ENCODE measurements at regions not wholly inside any gene's neighbourhood (a gene's known extent, or its start where the extent isn't known, plus 50 kb on each side); places are given as distances from the start of the nearest gene placed in this dataset.

DNA sequence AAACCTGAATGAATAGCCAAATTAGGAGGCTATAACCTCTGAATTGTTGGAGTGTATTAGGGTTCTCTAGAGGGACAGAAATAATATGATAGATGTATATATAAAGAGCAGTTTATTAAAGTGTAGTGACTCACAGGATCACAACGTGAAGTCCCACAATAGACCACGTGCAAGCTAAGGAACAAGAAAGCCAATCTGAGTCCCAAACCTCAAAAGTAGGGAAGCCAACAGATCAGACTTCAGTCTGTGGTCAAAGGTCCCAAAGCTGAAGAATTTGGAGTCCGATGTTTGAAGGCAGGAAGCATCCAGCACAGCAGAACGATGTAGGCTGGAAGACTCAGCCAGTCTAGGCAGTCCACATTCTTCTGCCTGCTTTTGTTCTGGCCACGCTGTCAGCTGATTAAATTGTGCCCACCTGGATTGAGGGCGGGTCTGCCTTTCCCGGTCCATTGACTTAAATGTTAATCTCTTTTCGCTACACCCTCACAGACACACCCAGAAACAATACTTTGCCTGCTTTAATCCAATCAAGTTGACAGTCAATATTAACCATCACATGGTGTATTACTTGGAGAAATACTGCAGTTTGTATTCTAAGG, 550.6 kb downstream of the CDH10 start:
- ATAC-seq (no peak), DNase-seq (ENCODE audit: extremely low read depth in 1 of 4, low spot score in 3 of 4) (no peak), FAIRE-seq (no peak)
- Histone ChIP-seq H3K27me3 (ENCODE audit: control insufficient read depth in 2 of 2, insufficient read depth in 2 of 2, low read length in 2 of 2) (no peaks in the 10 kb centered on the region), H3K27ac (ENCODE audit: extremely low read depth, low read depth, low read length) (no peak overlapping the region), H3K9ac (ENCODE audit: insufficient read depth in 1 of 2, low read depth in 2 of 2, low read length in 2 of 2) (no peak overlapping the region), H3K9me3 (replicated peaks; ENCODE audit: control insufficient read depth, insufficient read depth, low read depth, low read length) (no peaks in the 10 kb centered on the region), H3K4me3 (no peak overlapping the region), H3K36me3 (ENCODE audit: control insufficient read depth, insufficient read depth, low read length) (no peaks in the 10 kb centered on the region), H2AFZ (ENCODE audit: low read depth, low read length) (no peak overlapping the region), H4K20me1 (replicated peaks; ENCODE audit: control insufficient read depth, insufficient read depth, low read length) (no peaks in the 10 kb centered on the region), H3K4me1 (replicated peaks in 1 of 2; ENCODE audit: control insufficient read depth in 2 of 2, insufficient read depth in 2 of 2, low read length in 2 of 2) (no peaks in the 10 kb centered on the region), H3K9me1 (ENCODE audit: control insufficient read depth, insufficient read depth, low read length) (no peaks in the 10 kb centered on the region), H3K79me2 (ENCODE audit: control insufficient read depth, insufficient read depth, low read length) (no peaks in the 10 kb centered on the region), H3K4me2 (ENCODE audit: insufficient read depth, low read length) (no peak overlapping the region)
- TF ChIP-seq, protein P1, sequence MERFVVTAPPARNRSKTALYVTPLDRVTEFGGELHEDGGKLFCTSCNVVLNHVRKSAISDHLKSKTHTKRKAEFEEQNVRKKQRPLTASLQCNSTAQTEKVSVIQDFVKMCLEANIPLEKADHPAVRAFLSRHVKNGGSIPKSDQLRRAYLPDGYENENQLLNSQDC (CRISPR knock-in tag; IDR thresholded peaks at IDR 0.05), result no peak
- POLR2A ChIA-PET, result interaction anchor here (0.7 kb wide), 1 partner anchor 18 kb away, joined by 4 read pairs; no protein-coding TSS in a partner anchor
- CTCF ChIA-PET (ENCODE audit: low intra/inter-chr PET ratio), result no interaction called here
- BruUV-seq (replicated peaks), result no TSS peak
- intact Hi-C loops (cut with micrococcal nuclease), result no loop called here
- in situ Hi-C loops (cut with MboI), result no loop called here
- WGBS (ENCODE audit: insufficient coverage, low coverage, missing lambda C conversion rate), result under 1% methylated on average over 8 of the region's 8 CpGs

GRCh38 chr5:24102010-24102409, 542.8 kb downstream of the CDH10 start:
- no peaks in the 10 kb centered on the region for H4K20me1 ChIP-seq (replicated peaks; ENCODE audit: control insufficient read depth, insufficient read depth, low read length)
- intact Hi-C loops (cut with micrococcal nuclease), result no loop called here
- in situ Hi-C loops (cut with MboI), result no loop called here
- H3K4me3 ChIP-seq, result no peak overlapping the region
- H3K4me2 ChIP-seq (ENCODE audit: insufficient read depth, low read length), result no peak overlapping the region
- ATAC-seq, result no peak
- H3K27me3 ChIP-seq (ENCODE audit: control insufficient read depth in 2 of 2, insufficient read depth in 2 of 2, low read length in 2 of 2), result no peaks in the 10 kb centered on the region
- no peak for FAIRE-seq
- no TSS peak for BruUV-seq (replicated peaks)
- no peak overlapping the region for H2AFZ ChIP-seq (ENCODE audit: low read depth, low read length)
- no peak overlapping the region for H3K9ac ChIP-seq (ENCODE audit: insufficient read depth in 1 of 2, low read depth in 2 of 2, low read length in 2 of 2)
- no peak for DNase-seq (ENCODE audit: extremely low read depth in 1 of 4, low spot score in 3 of 4)
- no peak overlapping the region for H3K27ac ChIP-seq (ENCODE audit: extremely low read depth, low read depth, low read length)
- H3K79me2 ChIP-seq (ENCODE audit: control insufficient read depth, insufficient read depth, low read length), result no peaks in the 10 kb centered on the region
- no peaks in the 10 kb centered on the region for H3K36me3 ChIP-seq (ENCODE audit: control insufficient read depth, insufficient read depth, low read length)
- H3K9me3 ChIP-seq (replicated peaks; ENCODE audit: control insufficient read depth, insufficient read depth, low read depth, low read length), result no peaks in the 10 kb centered on the region; the same call in 1 of the 2 replicates
- WGBS (ENCODE audit: insufficient coverage, low coverage, missing lambda C conversion rate), result 0% methylated on average over 2 of the region's 2 CpGs
- H3K9me1 ChIP-seq (ENCODE audit: control insufficient read depth, insufficient read depth, low read length), result no peaks in the 10 kb centered on the region
- no peaks in the 10 kb centered on the region for H3K4me1 ChIP-seq (replicated peaks in 1 of 2; ENCODE audit: control insufficient read depth in 2 of 2, insufficient read depth in 2 of 2, low read length in 2 of 2)
- ChIA-PET POLR2A (no interaction called here), CTCF (ENCODE audit: low intra/inter-chr PET ratio) (no interaction called here)
- TF ChIP-seq TAF1 (IDR thresholded peaks at IDR 0.05; ENCODE audit: control insufficient read depth, extremely low read depth, insufficient read depth, low read length, severe bottlenecking), result no peak
- TF ChIP-seq POLR3A (IDR thresholded peaks at IDR 0.05; ENCODE audit: borderline replicate concordance, extremely low read depth, insufficient read depth, insufficient read length), result no peak
- TF ChIP-seq ZNF316 (IDR thresholded peaks at IDR 0.05), result peak; percentile 61
- TF ChIP-seq, protein P2, sequence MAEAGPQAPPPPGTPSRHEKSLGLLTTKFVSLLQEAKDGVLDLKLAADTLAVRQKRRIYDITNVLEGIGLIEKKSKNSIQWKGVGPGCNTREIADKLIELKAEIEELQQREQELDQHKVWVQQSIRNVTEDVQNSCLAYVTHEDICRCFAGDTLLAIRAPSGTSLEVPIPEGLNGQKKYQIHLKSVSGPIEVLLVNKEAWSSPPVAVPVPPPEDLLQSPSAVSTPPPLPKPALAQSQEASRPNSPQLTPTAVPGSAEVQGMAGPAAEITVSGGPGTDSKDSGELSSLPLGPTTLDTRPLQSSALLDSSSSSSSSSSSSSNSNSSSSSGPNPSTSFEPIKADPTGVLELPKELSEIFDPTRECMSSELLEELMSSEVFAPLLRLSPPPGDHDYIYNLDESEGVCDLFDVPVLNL (CRISPR knock-in tag; IDR thresholded peaks at IDR 0.05; ENCODE audit: low read depth), result no peak
- TF ChIP-seq FIP1L1 (IDR thresholded peaks at IDR 0.05; ENCODE audit: low read depth, low read length, poor library complexity, severe bottlenecking), result no peak
- TF ChIP-seq MAFG (tag; conservative IDR thresholded peaks at IDR 0.05), result peak; percentile 35; the same call in 1 of the 2 replicates
- TF ChIP-seq HNRNPK (IDR thresholded peaks at IDR 0.05; ENCODE audit: low read depth, low read length, poor library complexity, severe bottlenecking), result no peak
- no peak for TF ChIP-seq USF1 (CRISPR knock-in tag; IDR thresholded peaks at IDR 0.05)
- no peak for TF ChIP-seq MECOM (CRISPR knock-in tag; IDR thresholded peaks at IDR 0.05)
- no peak for TF ChIP-seq MEF2A (IDR thresholded peaks at IDR 0.05; ENCODE audit: control insufficient read depth, low read depth, low read length)
